H1 (cell line): ENCODE measurements at regions not wholly inside any gene's neighbourhood (a gene's known extent, or its start where the extent isn't known, plus 50 kb on each side); places are given as distances from the start of the nearest gene placed in this dataset.
"Not testable (repeated sequence)": the region's sequence is repeated elsewhere in the genome, so short reads cannot be mapped to it uniquely, and the experiment has no call there.

Experiments used
- CTCF ChIA-PET: fragments of 300-600 bp; sonication (Branson Sonifier 250); formaldehyde crosslinking; loops from one replicate; lab custom pipeline; 2021; ENCODE audit not compliant: partially characterized antibody; lab: Charles Lee
- POLR2A ChIA-PET: fragments of 300-600 bp; sonication (Branson Sonifier 250); formaldehyde crosslinking; loops from one replicate; lab custom pipeline; 2021; ENCODE audit warnings: inconsistent platforms; ENCODE audit not compliant: partially characterized antibody; lab: Charles Lee
- DNase-seq, 2 experiments: peaks; one replicate each; pipeline versions ENCODE4 v3.0.0 to v3.0.0-alpha.2; 2010 to 2022; ENCODE audit warnings: low spot score in 2 of 2, low read depth in 1 of 2, mixed read lengths in 1 of 2
- FAIRE-seq: peaks from 2 replicates; lab custom pipeline; 2011; peaks lifted over from hg19 to GRCh38; lab: Jason Lieb, UNC
- H2AFZ ChIP-seq: 2 replicates; pipeline ENCODE4 v1.8.1; 2012; ENCODE audit warnings: low read length, inconsistent platforms
- H2AK5ac ChIP-seq: 2 replicates; pipeline ENCODE4 v1.6.1; 2013; ENCODE audit warnings: low read depth, low read length
- H2BK120ac ChIP-seq: replicated peaks from 2 replicates; pipeline ENCODE3; 2013; ENCODE audit warnings: low read depth, low read length, inconsistent platforms
- H2BK12ac ChIP-seq: 2 replicates; pipeline ENCODE4 v1.6.1; 2013; ENCODE audit warnings: low read depth, low read length
- H2BK15ac ChIP-seq: 2 replicates; pipeline ENCODE4 v1.6.1; 2013; ENCODE audit warnings: low read length
- H2BK20ac ChIP-seq: 2 replicates; pipeline ENCODE4 v1.6.1; 2013; ENCODE audit warnings: low read length
- H2BK5ac ChIP-seq: 2 replicates; pipeline ENCODE4 v1.6.1; 2013; ENCODE audit warnings: low read depth, low read length
- H3K14ac ChIP-seq: 2 replicates; pipeline ENCODE4 v1.6.1; 2013; ENCODE audit warnings: inconsistent platforms; ENCODE audit not compliant: insufficient read length
- H3K18ac ChIP-seq: 2 replicates; pipeline ENCODE4 v1.6.1; 2013; ENCODE audit warnings: low read length; ENCODE audit errors: extremely low read depth
- H3K23ac ChIP-seq: 2 replicates; pipeline ENCODE4 v1.6.1; 2013; ENCODE audit warnings: inconsistent platforms; ENCODE audit not compliant: insufficient read length
- H3K23me2 ChIP-seq: 2 replicates; pipeline ENCODE4 v1.6.1; 2013; ENCODE audit warnings: low read depth, low read length
- H3K27ac ChIP-seq: 2 replicates; pipeline ENCODE4 v1.6.1; 2011; ENCODE audit warnings: low read depth, low read length, inconsistent platforms
- H3K27me3 ChIP-seq, 4 experiments: replicated peaks in 1 of 4; 1 replicate in 1 of 4; 2 replicates in 3 of 4; pipeline versions ENCODE4 v1.6.1 to v1.8.1; 2011 to 2013; ENCODE audit warnings: low read length in 3 of 4, mild to moderate bottlenecking in 3 of 4, inconsistent platforms in 2 of 4, mixed read lengths in 2 of 4, moderate library complexity in 1 of 4; ENCODE audit not compliant: control insufficient read depth in 3 of 4, insufficient read depth in 3 of 4; ENCODE audit errors: extremely low read depth in 1 of 4
- H3K36me3 ChIP-seq, 4 experiments: 2 replicates each; pipeline versions ENCODE4 v1.6.1 to v1.8.1; 2011 to 2013; ENCODE audit warnings: mild to moderate bottlenecking in 4 of 4, low read length in 3 of 4, moderate library complexity in 2 of 4, control low read depth in 1 of 4, inconsistent platforms in 1 of 4; ENCODE audit not compliant: insufficient read depth in 4 of 4, control insufficient read depth in 2 of 4
- H3K4ac ChIP-seq: replicated peaks from 2 replicates; pipeline ENCODE3; 2013; ENCODE audit warnings: low read length, low read depth, mixed read lengths, inconsistent platforms; ENCODE audit not compliant: insufficient read length
- H3K4me1 ChIP-seq, 4 experiments: replicated peaks in 1 of 4; 1 replicate in 1 of 4; 2 replicates in 3 of 4; pipeline versions ENCODE4 v1.6.1 to v1.8.1; 2011 to 2013; ENCODE audit warnings: low read length in 3 of 4, inconsistent platforms in 2 of 4, mixed read lengths in 1 of 4; ENCODE audit not compliant: insufficient read depth in 4 of 4, control insufficient read depth in 3 of 4
- H3K4me2 ChIP-seq, 2 experiments: 2 replicates each; pipeline versions ENCODE4 v1.6.1 to v1.8.1; 2011 to 2013; ENCODE audit warnings: low read depth in 2 of 2, low read length in 2 of 2, control low read depth in 1 of 2, inconsistent platforms in 1 of 2, mild to moderate bottlenecking in 1 of 2; ENCODE audit not compliant: insufficient read depth in 1 of 2
- H3K4me3 ChIP-seq, 4 experiments: fragments of 200-600, 300-600 bp in 1 of 4; sonication (generic), shearing (Covaris generic), sonication (Bioruptor Twin) in 1 of 4; 2 replicates each; pipeline versions ENCODE4 v1.5.1 to v1.8.1; 2011 to 2016; ENCODE audit warnings: low read length in 4 of 4, low read depth in 3 of 4, control low read depth in 2 of 4, inconsistent platforms in 2 of 4, mild to moderate bottlenecking in 2 of 4, mixed read lengths in 1 of 4, moderate library complexity in 1 of 4; ENCODE audit not compliant: insufficient read depth in 2 of 4; ENCODE audit errors: extremely low read depth in 1 of 4
- H3K56ac ChIP-seq: replicated peaks from 2 replicates; pipeline ENCODE3; 2013; ENCODE audit warnings: low read depth, mild to moderate bottlenecking, mixed read lengths, low read length, inconsistent platforms; ENCODE audit not compliant: insufficient read length
- H3K79me1 ChIP-seq: 2 replicates; pipeline ENCODE4 v1.6.1; 2013; ENCODE audit warnings: low read depth, low read length, control low read depth
- H3K79me2 ChIP-seq, 2 experiments: 2 replicates each; pipeline versions ENCODE4 v1.6.1 to v1.8.1; 2012 to 2013; ENCODE audit warnings: low read length in 2 of 2, mild to moderate bottlenecking in 2 of 2, inconsistent platforms in 1 of 2; ENCODE audit not compliant: insufficient read depth in 2 of 2, control insufficient read depth in 1 of 2
- H3K9ac ChIP-seq, 4 experiments: replicated peaks in 1 of 4; 1 replicate in 1 of 4; 2 replicates in 3 of 4; pipeline versions ENCODE4 v1.6.1 to v1.8.1; 2011 to 2013; ENCODE audit warnings: low read depth in 3 of 4, low read length in 3 of 4, control low read depth in 2 of 4, mild to moderate bottlenecking in 2 of 4, moderate library complexity in 2 of 4, inconsistent platforms in 1 of 4; ENCODE audit errors: extremely low read depth in 1 of 4
- H3K9me3 ChIP-seq, 2 experiments: 2 replicates each; pipeline versions ENCODE4 v1.6.1 to v1.8.1; 2012 to 2013; ENCODE audit warnings: mild to moderate bottlenecking in 2 of 2, moderate library complexity in 2 of 2, control low read depth in 1 of 2, inconsistent platforms in 1 of 2, low read depth in 1 of 2, low read length in 1 of 2, mixed read lengths in 1 of 2; ENCODE audit not compliant: insufficient read depth in 2 of 2
- H4K20me1 ChIP-seq, 2 experiments: replicated peaks in 1 of 2; 2 replicates each; pipeline versions ENCODE3 to v1.8.1; 2011 to 2013; ENCODE audit warnings: inconsistent platforms in 2 of 2, low read length in 2 of 2, mild to moderate bottlenecking in 1 of 2; ENCODE audit not compliant: insufficient read depth in 2 of 2, control insufficient read depth in 1 of 2
- H4K5ac ChIP-seq: 2 replicates; pipeline ENCODE4 v1.6.1; 2013; ENCODE audit warnings: low read length, low read depth, mixed read lengths, inconsistent platforms; ENCODE audit not compliant: insufficient read length
- H4K8ac ChIP-seq: 2 replicates; pipeline ENCODE4 v1.8.0; 2013; ENCODE audit warnings: mild to moderate bottlenecking, moderate library complexity, low read length, inconsistent platforms; ENCODE audit not compliant: insufficient read depth; ENCODE audit errors: extremely low read depth
- H4K91ac ChIP-seq: replicated peaks from 2 replicates; pipeline ENCODE3; 2013; ENCODE audit warnings: low read length, mixed read lengths, inconsistent platforms; ENCODE audit not compliant: insufficient read length
- WGBS, 2 experiments: shearing (Covaris generic) in 1 of 2; methylation state at CpG; one replicate each; pipeline versions ENCODE4 v1.1.6 to v1.1.7; 2013 to 2015; ENCODE audit warnings: low lambda C conversion rate in 2 of 2, mixed read lengths in 2 of 2, inconsistent platforms in 1 of 2, low coverage in 1 of 2, missing lambda C conversion rate in 1 of 2; ENCODE audit not compliant: insufficient replicate concordance in 2 of 2, insufficient coverage in 1 of 2, insufficient read length in 1 of 2; ENCODE audit errors: extremely low coverage in 1 of 2, missing lambda C conversion rate in 1 of 2; 5-methylcytosine and 5-hydroxymethylcytosine counted together

DNA sequence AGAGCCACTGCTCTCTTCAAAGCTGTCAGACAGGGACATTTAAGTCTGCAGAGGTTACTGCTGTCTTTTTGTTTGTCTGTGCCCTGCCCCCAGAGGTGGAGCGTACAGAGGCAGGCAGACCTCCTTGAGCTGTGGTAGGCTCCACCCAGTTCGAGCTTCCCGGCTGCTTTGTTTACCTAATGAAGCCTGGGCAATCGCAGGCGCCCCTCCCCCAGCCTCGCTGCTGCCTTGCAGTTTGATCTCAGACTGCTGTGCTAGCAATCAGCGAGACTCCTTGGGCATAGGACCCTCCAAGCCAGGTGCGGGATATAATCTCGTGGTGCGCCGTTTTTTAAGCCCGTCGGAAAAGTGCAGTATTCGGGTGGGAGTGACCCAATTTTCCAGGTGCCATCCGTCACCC, 250.7 kb upstream of the CA10 start:
- H2BK12ac ChIP-seq, H3K9me3 ChIP-seq, H2AK5ac ChIP-seq, H3K4me1 ChIP-seq, H3K27me3 ChIP-seq, H3K79me1 ChIP-seq, POLR2A ChIA-PET, H3K4me2 ChIP-seq, H3K23me2 ChIP-seq, H3K23ac ChIP-seq, CTCF ChIA-PET, FAIRE-seq, H4K20me1 ChIP-seq, H3K79me2 ChIP-seq, H2BK120ac ChIP-seq, H4K5ac ChIP-seq, H3K27ac ChIP-seq, H3K18ac ChIP-seq, H2AFZ ChIP-seq, H3K4me3 ChIP-seq, H3K36me3 ChIP-seq, H2BK5ac ChIP-seq, H3K14ac ChIP-seq, H4K8ac ChIP-seq, H3K9ac ChIP-seq, H2BK20ac ChIP-seq, H4K91ac ChIP-seq, H3K56ac ChIP-seq, H2BK15ac ChIP-seq, H3K4ac ChIP-seq: not testable (repeated sequence)
- 73% methylated on average over 13 of the region's 15 CpGs; no CpG with 5 or more reads in 1 of the 2 experiments for WGBS, 2 experiments
- DNase-seq: peak in 1 of 2 experiments; percentile 73
